Suprapubic skin (tissue), 4 donors: ENCODE measurements at regions not wholly inside any gene's neighbourhood (a gene's known extent, or its start where the extent isn't known, plus 50 kb on each side); places are given as distances from the start of the nearest gene placed in this dataset.

Experiments used
- DNase-seq, 2 donors: peaks; one replicate each; pipeline ENCODE4 v3.0.0-alpha.2; 2019; ENCODE audit warnings: low spot score in 2 of 2
- H3K27ac ChIP-seq: fragments of 200-600 bp; sonication (generic); one replicate; pipeline ENCODE4 v1.5.1; 2019
- H3K27me3 ChIP-seq: fragments of 200-600 bp; sonication (generic); one replicate; pipeline ENCODE4 v1.5.1; 2019
- H3K36me3 ChIP-seq: fragments of 200-600 bp; sonication (generic); one replicate; pipeline ENCODE4 v1.5.1; 2019
- H3K4me1 ChIP-seq: fragments of 200-600 bp; sonication (generic); one replicate; pipeline ENCODE4 v1.5.1; 2019
- H3K4me3 ChIP-seq: fragments of 200-600 bp; sonication (generic); one replicate; pipeline ENCODE4 v1.5.1; 2019; ENCODE audit warnings: mild to moderate bottlenecking
- H3K9me3 ChIP-seq: fragments of 200-600 bp; sonication (generic); one replicate; pipeline ENCODE4 v1.5.1; 2019
- EP300 ChIP-seq: sonication (generic); formaldehyde crosslinking; IDR thresholded peaks from one replicate; pipeline ENCODE4 v1.6.1; 2017; ENCODE audit warnings: antibody characterized with exemption
- POLR2A ChIP-seq, 2 donors: fragments of 450-650 bp; IDR thresholded peaks; one replicate each; pipeline ENCODE4 v1.6.1; 2017; ENCODE audit warnings: antibody characterized with exemption in 2 of 2, mild to moderate bottlenecking in 2 of 2, moderate library complexity in 2 of 2
- POLR2AphosphoS5 ChIP-seq, 3 donors: sonication (generic); formaldehyde crosslinking; IDR thresholded peaks; one replicate each; pipeline ENCODE4 v1.6.1; 2017; ENCODE audit warnings: antibody characterized with exemption in 3 of 3
- WGBS: methylation state at CpG from one replicate; pipeline ENCODE4 v1.1.5; 2018; 5-methylcytosine and 5-hydroxymethylcytosine counted together
- TF ChIP-seq, protein P1 (sequence below), 2 donors: fragments of 200-600 bp in 1 of 2; fragments of 450-650 bp in 1 of 2; sonication (generic) in 1 of 2; IDR thresholded peaks; one replicate each; pipeline ENCODE4 v1.5.1; 2016 to 2019; ENCODE audit warnings: antibody characterized with exemption in 2 of 2, mild to moderate bottlenecking in 1 of 2, moderate library complexity in 1 of 2

DNA sequence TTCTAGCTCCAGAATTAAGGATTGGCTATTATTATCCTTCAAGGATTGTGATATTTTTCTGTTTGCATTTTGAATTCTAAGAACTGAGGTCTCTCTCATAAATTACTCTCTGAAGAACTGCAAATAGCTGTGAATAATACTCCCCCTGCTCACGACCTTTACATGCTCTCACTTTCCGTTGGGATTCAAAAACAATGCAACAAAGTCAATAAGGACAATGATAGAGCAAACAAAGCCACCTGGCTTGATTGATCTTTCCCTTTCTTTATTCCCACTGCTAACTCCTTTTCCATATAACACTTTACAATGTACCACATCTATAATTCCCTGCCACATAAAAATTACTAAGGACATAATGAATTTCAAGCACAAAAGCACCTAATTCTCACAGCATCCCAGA lies 523.0 kb upstream of the CA10 start:
- H3K27ac ChIP-seq: no peak overlapping the region
- no peaks in the 10 kb centered on the region for H3K36me3 ChIP-seq
- H3K4me3 ChIP-seq: no peak overlapping the region
- H3K27me3 ChIP-seq: no peaks in the 10 kb centered on the region
- no peak for DNase-seq
- 12% methylated on average over 2 of the region's 2 CpGs for WGBS
- H3K4me1 ChIP-seq: no peaks in the 10 kb centered on the region
- H3K9me3 ChIP-seq: no peaks in the 10 kb centered on the region
- TF ChIP-seq, protein P1, sequence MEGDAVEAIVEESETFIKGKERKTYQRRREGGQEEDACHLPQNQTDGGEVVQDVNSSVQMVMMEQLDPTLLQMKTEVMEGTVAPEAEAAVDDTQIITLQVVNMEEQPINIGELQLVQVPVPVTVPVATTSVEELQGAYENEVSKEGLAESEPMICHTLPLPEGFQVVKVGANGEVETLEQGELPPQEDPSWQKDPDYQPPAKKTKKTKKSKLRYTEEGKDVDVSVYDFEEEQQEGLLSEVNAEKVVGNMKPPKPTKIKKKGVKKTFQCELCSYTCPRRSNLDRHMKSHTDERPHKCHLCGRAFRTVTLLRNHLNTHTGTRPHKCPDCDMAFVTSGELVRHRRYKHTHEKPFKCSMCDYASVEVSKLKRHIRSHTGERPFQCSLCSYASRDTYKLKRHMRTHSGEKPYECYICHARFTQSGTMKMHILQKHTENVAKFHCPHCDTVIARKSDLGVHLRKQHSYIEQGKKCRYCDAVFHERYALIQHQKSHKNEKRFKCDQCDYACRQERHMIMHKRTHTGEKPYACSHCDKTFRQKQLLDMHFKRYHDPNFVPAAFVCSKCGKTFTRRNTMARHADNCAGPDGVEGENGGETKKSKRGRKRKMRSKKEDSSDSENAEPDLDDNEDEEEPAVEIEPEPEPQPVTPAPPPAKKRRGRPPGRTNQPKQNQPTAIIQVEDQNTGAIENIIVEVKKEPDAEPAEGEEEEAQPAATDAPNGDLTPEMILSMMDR (IDR thresholded peaks at IDR 0.05): no peak
- TF ChIP-seq EP300: no peak
- no peak for TF ChIP-seq POLR2AphosphoS5 (IDR thresholded peaks at IDR 0.05)
- no peak for TF ChIP-seq POLR2A (IDR thresholded peaks at IDR 0.05)

DNA sequence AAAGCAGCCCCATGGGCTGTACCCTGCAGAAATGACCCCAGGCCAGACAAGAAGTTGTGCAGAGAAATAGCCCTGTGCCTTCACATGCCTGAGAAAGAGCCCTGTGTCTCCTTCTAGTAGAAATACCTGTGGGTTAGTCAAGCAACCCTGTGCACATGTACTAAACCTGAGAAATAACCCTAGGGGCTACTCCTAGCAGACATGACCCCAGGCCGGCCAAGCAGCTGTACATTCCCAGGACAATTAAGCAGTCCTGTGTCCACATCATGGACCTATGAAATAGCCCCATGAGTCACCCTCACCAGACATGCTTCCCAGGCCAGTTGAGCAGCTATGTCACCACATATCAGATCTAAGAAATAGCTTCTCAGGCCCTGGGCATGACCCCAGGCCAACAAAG lies 519.7 kb upstream of the CA10 start:
- no peak overlapping the region for H3K4me3 ChIP-seq
- DNase-seq: no peak
- H3K9me3 ChIP-seq: no peaks in the 10 kb centered on the region
- H3K27me3 ChIP-seq: no peaks in the 10 kb centered on the region
- no peak for TF ChIP-seq POLR2AphosphoS5 (IDR thresholded peaks at IDR 0.05)
- no peak for TF ChIP-seq POLR2A (IDR thresholded peaks at IDR 0.05)
- TF ChIP-seq EP300: no peak
- TF ChIP-seq, protein P1 (IDR thresholded peaks at IDR 0.05): no peak
- no peak overlapping the region for H3K27ac ChIP-seq
- 100% methylated on average over 1 of the region's 1 CpG for WGBS
- no peaks in the 10 kb centered on the region for H3K4me1 ChIP-seq
- no peaks in the 10 kb centered on the region for H3K36me3 ChIP-seq

DNA sequence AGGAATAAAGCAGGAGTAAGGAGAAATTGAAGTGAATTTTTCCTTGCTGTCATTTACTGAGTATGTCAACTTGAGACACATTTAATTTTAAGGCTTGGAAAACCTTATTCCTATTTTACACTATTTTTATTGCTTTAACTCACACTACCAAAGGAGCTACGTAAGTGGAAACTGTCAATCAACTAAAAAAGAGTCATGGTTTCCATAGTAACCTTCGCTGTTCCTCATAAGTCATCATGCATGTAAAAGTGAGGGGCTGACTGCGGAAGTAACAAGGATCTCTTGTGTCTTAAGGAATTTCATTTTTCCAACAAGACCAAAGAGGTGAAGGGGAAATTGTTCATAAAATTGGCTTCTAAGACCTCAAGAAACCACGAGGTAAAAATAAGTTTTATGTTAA lies 516.2 kb upstream of the CA10 start:
- Histone ChIP-seq H3K36me3 (no peaks in the 10 kb centered on the region), H3K27me3 (no peaks in the 10 kb centered on the region), H3K9me3 (no peaks in the 10 kb centered on the region), H3K4me3 (no peak overlapping the region), H3K4me1 (no peaks in the 10 kb centered on the region), H3K27ac (no peak overlapping the region)
- no peak for DNase-seq
- WGBS: 53% methylated on average over 4 of the region's 4 CpGs
- TF ChIP-seq, protein P1 (IDR thresholded peaks at IDR 0.05): no peak
- TF ChIP-seq EP300 (no peak), POLR2AphosphoS5 (IDR thresholded peaks at IDR 0.05) (no peak), POLR2A (IDR thresholded peaks at IDR 0.05) (no peak)

DNA sequence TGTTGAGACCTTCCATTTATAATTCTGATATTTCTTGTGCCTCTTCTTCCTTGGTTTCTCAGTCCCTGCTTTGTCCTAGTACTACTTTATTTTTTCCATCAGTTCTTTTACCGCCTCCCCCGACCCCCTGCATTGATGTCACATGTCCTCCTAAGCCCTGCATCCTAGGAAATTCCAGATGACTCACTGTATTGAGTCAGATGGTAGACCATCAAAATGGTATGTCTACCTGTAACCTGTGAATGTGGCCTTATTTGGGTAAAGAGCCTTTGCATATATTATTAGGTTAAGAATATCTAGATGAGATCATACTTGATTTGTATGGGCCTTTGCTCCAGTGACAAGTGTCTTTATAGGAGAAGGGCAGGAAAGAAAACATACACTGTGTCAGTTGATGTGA lies 515.3 kb upstream of the CA10 start:
- TF ChIP-seq POLR2A (IDR thresholded peaks at IDR 0.05): no peak
- no peak for TF ChIP-seq EP300
- no peak for TF ChIP-seq POLR2AphosphoS5 (IDR thresholded peaks at IDR 0.05)
- TF ChIP-seq, protein P1 (IDR thresholded peaks at IDR 0.05): no peak
- H3K4me1 ChIP-seq: no peaks in the 10 kb centered on the region
- H3K27me3 ChIP-seq: no peaks in the 10 kb centered on the region
- no peak for DNase-seq
- WGBS: 93% methylated on average over 2 of the region's 2 CpGs
- no peak overlapping the region for H3K4me3 ChIP-seq
- no peaks in the 10 kb centered on the region for H3K9me3 ChIP-seq
- H3K27ac ChIP-seq: no peak overlapping the region
- no peaks in the 10 kb centered on the region for H3K36me3 ChIP-seq

DNA sequence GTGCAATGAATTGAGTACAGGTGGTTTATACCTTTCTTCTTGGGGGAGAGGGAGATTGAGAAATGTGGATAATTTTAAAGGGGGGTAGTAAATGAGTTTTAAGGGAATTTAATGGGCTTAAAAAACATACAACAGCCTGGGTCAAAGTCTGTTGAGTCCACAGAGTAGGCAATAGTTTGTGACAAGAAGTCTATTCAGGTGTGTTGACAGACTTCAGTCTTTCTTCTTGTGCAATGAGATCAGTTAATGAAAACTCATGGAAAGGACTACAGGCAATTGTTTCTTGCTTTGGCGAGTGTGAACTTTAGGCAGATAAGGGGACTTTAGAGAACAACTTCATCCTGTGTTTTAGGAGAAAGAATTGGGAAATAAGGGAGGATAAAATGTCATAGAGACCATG lies 507.8 kb upstream of the CA10 start:
- Histone ChIP-seq H3K9me3 (no peaks in the 10 kb centered on the region), H3K36me3 (no peaks in the 10 kb centered on the region), H3K27me3 (no peaks in the 10 kb centered on the region), H3K4me3 (no peak overlapping the region), H3K27ac (no peak overlapping the region), H3K4me1 (no peaks in the 10 kb centered on the region)
- TF ChIP-seq POLR2A (IDR thresholded peaks at IDR 0.05): no peak
- TF ChIP-seq POLR2AphosphoS5 (IDR thresholded peaks at IDR 0.05): no peak
- no peak for TF ChIP-seq EP300
- TF ChIP-seq, protein P1 (IDR thresholded peaks at IDR 0.05): no peak
- WGBS: 83% methylated on average over 1 of the region's 1 CpG
- no peak for DNase-seq
